Body of pancreas (tissue), 4 donors: ENCODE measurements at regions not wholly inside any gene's neighbourhood (a gene's known extent, or its start where the extent isn't known, plus 50 kb on each side); places are given as distances from the start of the nearest gene placed in this dataset.

Experiments
- CTCF ChIP-seq, 7 experiments: fragments of 450-650 bp in 4 of 7; fragments of 200-600 bp in 3 of 7; sonication (generic) in 3 of 7; IDR thresholded peaks; one replicate each; pipeline ENCODE4 v1.5.1; 2016 to 2019; ENCODE audit warnings: antibody characterized with exemption in 7 of 7
- POLR2A ChIP-seq, 3 donors: fragments of 450-650 bp; IDR thresholded peaks; one replicate each; pipeline ENCODE4 v1.6.1; 2016; ENCODE audit warnings: antibody characterized with exemption in 3 of 3, mild to moderate bottlenecking in 2 of 3

GRCh38 chr3:151550025-151550618 lies 89.3 kb upstream of the IGSF10 start:
- no peak for TF ChIP-seq CTCF (IDR thresholded peaks at IDR 0.05)
- TF ChIP-seq POLR2A (IDR thresholded peaks at IDR 0.05), result no peak
